MM.1S (cell line): ENCODE measurements at regions not wholly inside any gene's neighbourhood (a gene's known extent, or its start where the extent isn't known, plus 50 kb on each side); places are given as distances from the start of the nearest gene placed in this dataset.

Experiments used
- CTCF ChIP-seq: fragments of 300-600 bp; sonication (generic); IDR thresholded peaks from 2 replicates; pipeline ENCODE4 v1.5.1; 2016; ENCODE audit warnings: antibody characterized with exemption, low read length, mixed read lengths
- EZH2 ChIP-seq: fragments of 300-600 bp; sonication (generic); optimal IDR thresholded peaks from 2 replicates; pipeline ENCODE3; 2017; ENCODE audit warnings: low read depth, mild to moderate bottlenecking, antibody characterized with exemption, low read length, mixed read lengths

GRCh38 chr4:136400829-136401228 lies 1131.5 kb downstream of the PCDH18 start:
- no peak for TF ChIP-seq CTCF
- no peak for TF ChIP-seq EZH2
